Astrocyte (in vitro differentiated cells and primary cell): ENCODE measurements at regions not wholly inside any gene's neighbourhood (a gene's known extent, or its start where the extent isn't known, plus 50 kb on each side); places are given as distances from the start of the nearest gene placed in this dataset.
A peak's percentile ranks its signal among the peaks of the same experiment; 100 is the strongest.
"Not testable (repeated sequence)": the region's sequence is repeated elsewhere in the genome, so short reads cannot be mapped to it uniquely, and the experiment has no call there.

Experiments
- DNase-seq: peaks from one replicate; pipeline ENCODE4 v3.0.0-alpha.2; 2010; ENCODE audit warnings: low read depth
- FAIRE-seq: peaks from 2 replicates; lab custom pipeline; 2011; peaks lifted over from hg19 to GRCh38; lab: Jason Lieb, UNC
- H2AFZ ChIP-seq: 2 replicates; pipeline ENCODE4 v1.6.0; 2012; ENCODE audit warnings: low read depth, low read length, inconsistent platforms
- H3K27ac ChIP-seq: 2 replicates; pipeline ENCODE4 v1.5.1; 2011; ENCODE audit warnings: low read depth, low read length, inconsistent platforms
- H3K27me3 ChIP-seq: 2 replicates; pipeline ENCODE4 v1.6.0; 2011; ENCODE audit warnings: low read length, inconsistent platforms; ENCODE audit not compliant: insufficient read depth
- H3K36me3 ChIP-seq: 2 replicates; pipeline ENCODE4 v1.5.1; 2011; ENCODE audit warnings: low read length, inconsistent platforms; ENCODE audit not compliant: insufficient read depth
- H3K4me1 ChIP-seq: 2 replicates; pipeline ENCODE4 v1.5.1; 2011; ENCODE audit warnings: low read length, inconsistent platforms; ENCODE audit not compliant: insufficient read depth
- H3K4me2 ChIP-seq: 2 replicates; pipeline ENCODE4 v1.6.0; 2012; ENCODE audit warnings: low read length, inconsistent platforms
- H3K4me3 ChIP-seq: 2 replicates; pipeline ENCODE4 v1.5.1; 2011; ENCODE audit warnings: low read depth, mild to moderate bottlenecking, low read length, inconsistent platforms; ENCODE audit not compliant: insufficient read depth
- H3K79me2 ChIP-seq: 2 replicates; pipeline ENCODE4 v1.6.0; 2012; ENCODE audit warnings: mild to moderate bottlenecking, low read length, inconsistent platforms; ENCODE audit not compliant: insufficient read depth
- H3K9ac ChIP-seq: 2 replicates; pipeline ENCODE4 v1.6.0; 2012; ENCODE audit warnings: mild to moderate bottlenecking, low read length, inconsistent platforms
- H3K9me3 ChIP-seq: 2 replicates; pipeline ENCODE4 v1.5.1; 2012; ENCODE audit warnings: low read depth, mild to moderate bottlenecking, low read length, inconsistent platforms; ENCODE audit not compliant: insufficient read depth
- H4K20me1 ChIP-seq: 2 replicates; pipeline ENCODE4 v1.6.0; 2012; ENCODE audit warnings: low read length, inconsistent platforms; ENCODE audit not compliant: insufficient read depth
- H3K27ac Mint-ChIP-seq: one replicate; pipeline ENCODE4 v1.8.0; 2021; ENCODE audit warnings: mild to moderate bottlenecking, mixed read lengths; ENCODE audit not compliant: unreplicated experiment
- H3K27me3 Mint-ChIP-seq: one replicate; pipeline ENCODE4 v1.8.0; 2021; ENCODE audit warnings: low read depth, mixed read lengths; ENCODE audit not compliant: unreplicated experiment
- H3K36me3 Mint-ChIP-seq: one replicate; pipeline ENCODE4 v1.8.0; 2021; ENCODE audit warnings: low read depth, mixed read lengths; ENCODE audit not compliant: unreplicated experiment
- H3K4me1 Mint-ChIP-seq: one replicate; pipeline ENCODE4 v1.8.0; 2021; ENCODE audit warnings: low read depth, mixed read lengths; ENCODE audit not compliant: unreplicated experiment
- H3K4me3 Mint-ChIP-seq: one replicate; pipeline ENCODE4 v1.8.0; 2021; ENCODE audit warnings: mild to moderate bottlenecking, moderate library complexity, mixed read lengths; ENCODE audit not compliant: unreplicated experiment
- H3K9me3 Mint-ChIP-seq: one replicate; pipeline ENCODE4 v1.8.0; 2021; ENCODE audit warnings: mild to moderate bottlenecking, mixed read lengths; ENCODE audit not compliant: unreplicated experiment
- EZH2 ChIP-seq: IDR thresholded peaks from 2 replicates; pipeline ENCODE4 v1.6.1; 2012; ENCODE audit warnings: mild to moderate bottlenecking, low read length, inconsistent platforms; ENCODE audit not compliant: insufficient read depth
- TF ChIP-seq, protein P1 (sequence below): IDR thresholded peaks from 2 replicates; pipeline ENCODE4 v1.5.1; 2011; ENCODE audit warnings: low read depth, mild to moderate bottlenecking, inconsistent platforms, low read length, moderate library complexity; ENCODE audit not compliant: insufficient read depth

- not testable (repeated sequence) for H3K27ac ChIP-seq, H3K4me3 ChIP-seq, H3K9me3 ChIP-seq, DNase-seq, H3K27me3 ChIP-seq, H3K4me1 Mint-ChIP-seq, H2AFZ ChIP-seq, H3K4me1 ChIP-seq, H3K9ac ChIP-seq, H3K36me3 Mint-ChIP-seq, H3K27me3 Mint-ChIP-seq, FAIRE-seq, H3K9me3 Mint-ChIP-seq, H3K36me3 ChIP-seq, H3K27ac Mint-ChIP-seq
- peaks cover 15% of the 10 kb centered on the region for H4K20me1 ChIP-seq
- H3K79me2 ChIP-seq, result peaks cover 22% of the 10 kb centered on the region
- peak overlapping the region; percentile 57 for H3K4me2 ChIP-seq
- peak overlapping the region; percentile 98 for H3K4me3 Mint-ChIP-seq
These were observed 117.8 kb downstream of the CRLF3 start for GRCh38 chr17:30706461-30707335.

GRCh38 chr17:30706004-30706403, 118.5 kb downstream of the CRLF3 start:
- H3K4me2 ChIP-seq, result peak overlapping the region; percentile 57
- FAIRE-seq, H3K4me3 Mint-ChIP-seq: not testable (repeated sequence)

DNA sequence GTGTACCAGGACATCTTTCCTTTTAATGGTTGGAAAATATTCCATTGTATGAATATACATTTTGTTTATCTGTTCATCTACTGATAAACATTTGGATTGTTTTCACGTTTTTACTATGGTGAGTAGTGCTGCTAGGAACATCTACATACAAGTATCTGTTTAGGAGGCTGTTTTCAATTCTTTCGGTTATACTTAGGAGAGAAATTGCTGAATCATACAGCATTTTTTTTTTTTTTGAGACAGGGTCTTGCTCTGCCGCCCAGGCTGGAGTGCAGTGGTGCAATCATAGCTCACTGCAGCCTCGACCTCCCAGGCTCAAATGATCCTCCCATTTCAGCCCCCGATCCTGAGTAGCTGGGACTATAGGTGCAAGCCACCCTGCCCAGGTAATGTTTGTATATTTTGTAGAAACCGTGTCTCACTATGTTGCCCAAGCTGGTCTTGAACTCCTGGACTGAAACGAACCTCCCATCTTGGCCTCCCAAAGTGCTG, 122.9 kb downstream of the CRLF3 start:
- no peak for FAIRE-seq
- no peak overlapping the region for H3K27ac ChIP-seq

More at GRCh38 chr17:30706004-30706403, 118.5 kb downstream of the CRLF3 start:
- not testable (repeated sequence) for H3K4me1 ChIP-seq, H3K27ac Mint-ChIP-seq, H3K27me3 ChIP-seq, H3K9me3 Mint-ChIP-seq, H3K4me1 Mint-ChIP-seq, H3K9me3 ChIP-seq, H2AFZ ChIP-seq, H3K27me3 Mint-ChIP-seq, H4K20me1 ChIP-seq, H3K9ac ChIP-seq, H3K36me3 Mint-ChIP-seq, H3K4me3 ChIP-seq, H3K36me3 ChIP-seq, DNase-seq, H3K27ac ChIP-seq
- TF ChIP-seq EZH2, result peak; percentile 48
- peaks cover 15% of the 10 kb centered on the region for H3K79me2 ChIP-seq

GRCh38 chr17:30700833-30701232, 123.7 kb downstream of the CRLF3 start:
- H3K36me3 Mint-ChIP-seq, H3K4me1 Mint-ChIP-seq, H3K27me3 Mint-ChIP-seq, H3K9ac ChIP-seq, H3K27ac ChIP-seq, H3K4me1 ChIP-seq, H3K79me2 ChIP-seq, H3K4me3 ChIP-seq, H2AFZ ChIP-seq, H3K9me3 ChIP-seq, H3K4me2 ChIP-seq, FAIRE-seq, H3K27me3 ChIP-seq, DNase-seq, H4K20me1 ChIP-seq, H3K36me3 ChIP-seq, H3K9me3 Mint-ChIP-seq: not testable (repeated sequence)
- peak overlapping the region; percentile 64 for H3K4me3 Mint-ChIP-seq
- peak overlapping the region; percentile 84 for H3K27ac Mint-ChIP-seq

More for the DNA sequence above, 122.9 kb downstream of the CRLF3 start:
- Histone ChIP-seq H4K20me1 (no peaks in the 10 kb centered on the region), H3K4me2 (no peak overlapping the region), H3K36me3 (no peaks in the 10 kb centered on the region), H3K27me3 (peaks cover 5% of the 10 kb centered on the region), H3K9me3 (no peaks in the 10 kb centered on the region), H3K4me1 (no peaks in the 10 kb centered on the region), H3K79me2 (no peaks in the 10 kb centered on the region), H3K9ac (no peak overlapping the region), H2AFZ (no peak overlapping the region), H3K4me3 (no peak overlapping the region)
- Mint-ChIP-seq H3K4me3 (no peak overlapping the region), H3K4me1 (peaks cover 8% of the 10 kb centered on the region), H3K36me3 (no peaks in the 10 kb centered on the region), H3K9me3 (no peaks in the 10 kb centered on the region), H3K27ac (peak overlapping the region; percentile 84), H3K27me3 (peaks cover 2% of the 10 kb centered on the region)
- no peak for DNase-seq
- TF ChIP-seq, protein P1, sequence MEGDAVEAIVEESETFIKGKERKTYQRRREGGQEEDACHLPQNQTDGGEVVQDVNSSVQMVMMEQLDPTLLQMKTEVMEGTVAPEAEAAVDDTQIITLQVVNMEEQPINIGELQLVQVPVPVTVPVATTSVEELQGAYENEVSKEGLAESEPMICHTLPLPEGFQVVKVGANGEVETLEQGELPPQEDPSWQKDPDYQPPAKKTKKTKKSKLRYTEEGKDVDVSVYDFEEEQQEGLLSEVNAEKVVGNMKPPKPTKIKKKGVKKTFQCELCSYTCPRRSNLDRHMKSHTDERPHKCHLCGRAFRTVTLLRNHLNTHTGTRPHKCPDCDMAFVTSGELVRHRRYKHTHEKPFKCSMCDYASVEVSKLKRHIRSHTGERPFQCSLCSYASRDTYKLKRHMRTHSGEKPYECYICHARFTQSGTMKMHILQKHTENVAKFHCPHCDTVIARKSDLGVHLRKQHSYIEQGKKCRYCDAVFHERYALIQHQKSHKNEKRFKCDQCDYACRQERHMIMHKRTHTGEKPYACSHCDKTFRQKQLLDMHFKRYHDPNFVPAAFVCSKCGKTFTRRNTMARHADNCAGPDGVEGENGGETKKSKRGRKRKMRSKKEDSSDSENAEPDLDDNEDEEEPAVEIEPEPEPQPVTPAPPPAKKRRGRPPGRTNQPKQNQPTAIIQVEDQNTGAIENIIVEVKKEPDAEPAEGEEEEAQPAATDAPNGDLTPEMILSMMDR, result no peak
- TF ChIP-seq EZH2, result no peak
